IMR-90 (cell line): ENCODE measurements at regions not wholly inside any gene's neighbourhood (a gene's known extent, or its start where the extent isn't known, plus 50 kb on each side); places are given as distances from the start of the nearest gene placed in this dataset.

ENCODE experiments used
- ATAC-seq: fragments of 200-7000 bp; cut with Tn5 transposase; 2 replicates; pipeline ENCODE4 v1.9.1; 2020; ENCODE audit warnings: low read depth, mild to moderate bottlenecking, moderate library complexity
- BruUV-seq: library from RNA; stranded (reverse); fragments of 400-500 nt; replicated peaks from 2 replicates; lab custom pipeline; 2021; lab: Mats Ljungman, UMichigan
- CTCF ChIA-PET: fragments of 300-600 bp; formaldehyde crosslinking; extraction: SDS; loops from one replicate; lab custom pipeline; 2021; ENCODE audit warnings: antibody characterized with exemption; lab: Yijun Ruan, JAX
- POLR2A ChIA-PET: fragments of 300-600 bp; sonication (Branson Sonifier 250); formaldehyde crosslinking; loops from one replicate; lab custom pipeline; 2022; ENCODE audit warnings: antibody characterized with exemption; ENCODE audit not compliant: unreplicated experiment; lab: Charles Lee
- DNase-seq: peaks from one replicate; pipeline ENCODE4 v3.0.0; 2013
- H2AFZ ChIP-seq: replicated peaks from 2 replicates; pipeline ENCODE3; 2013; ENCODE audit warnings: low read length, mild to moderate bottlenecking; ENCODE audit not compliant: poor library complexity
- H2AK5ac ChIP-seq: 2 replicates; pipeline ENCODE4 v1.6.1; 2013; ENCODE audit warnings: low read depth, low read length, inconsistent platforms
- H2AK9ac ChIP-seq: replicated peaks from 2 replicates; pipeline ENCODE3; 2013; ENCODE audit warnings: mild to moderate bottlenecking, low read depth, low read length, moderate library complexity; ENCODE audit not compliant: poor library complexity
- H2BK120ac ChIP-seq: 2 replicates; pipeline ENCODE4 v1.6.1; 2013; ENCODE audit warnings: low read depth, low read length, inconsistent platforms
- H2BK15ac ChIP-seq: 3 replicates; pipeline ENCODE4 v1.6.1; 2013; ENCODE audit warnings: low read depth, low read length, inconsistent platforms
- H2BK20ac ChIP-seq: 2 replicates; pipeline ENCODE4 v1.6.1; 2013; ENCODE audit warnings: low read depth, mild to moderate bottlenecking, inconsistent platforms, low read length, moderate library complexity
- H2BK5ac ChIP-seq: 2 replicates; pipeline ENCODE4 v1.6.1; 2013; ENCODE audit warnings: mild to moderate bottlenecking, low read depth, low read length, inconsistent platforms; ENCODE audit not compliant: poor library complexity, severe bottlenecking
- H3K14ac ChIP-seq: replicated peaks from 2 replicates; pipeline ENCODE4 v1.6.1; 2013; ENCODE audit warnings: low read depth, low read length, inconsistent platforms
- H3K18ac ChIP-seq: 2 replicates; pipeline ENCODE4 v1.6.1; 2013; ENCODE audit warnings: low read depth, low read length, control low read depth
- H3K23ac ChIP-seq: 2 replicates; pipeline ENCODE4 v1.6.1; 2013; ENCODE audit warnings: low read depth, low read length, inconsistent platforms
- H3K27ac ChIP-seq: 2 replicates; pipeline ENCODE4 v1.5.1; 2013; ENCODE audit warnings: mild to moderate bottlenecking, control low read depth, low read length; ENCODE audit not compliant: insufficient read depth
- H3K27me3 ChIP-seq: 2 replicates; pipeline ENCODE4 v1.6.1; 2013; ENCODE audit warnings: low read length; ENCODE audit not compliant: control insufficient read depth, insufficient read depth
- H3K36me3 ChIP-seq: 2 replicates; pipeline ENCODE4 v1.6.1; 2013; ENCODE audit warnings: low read length, mixed read lengths; ENCODE audit not compliant: control insufficient read depth, insufficient read depth
- H3K4ac ChIP-seq: 2 replicates; pipeline ENCODE4 v1.6.1; 2013; ENCODE audit warnings: low read depth, low read length, inconsistent platforms
- H3K4me1 ChIP-seq: 2 replicates; pipeline ENCODE4 v1.6.1; 2013; ENCODE audit warnings: low read length, mixed read lengths; ENCODE audit not compliant: control insufficient read depth, insufficient read depth
- H3K4me2 ChIP-seq: 2 replicates; pipeline ENCODE4 v1.6.1; 2013; ENCODE audit warnings: low read depth, mild to moderate bottlenecking, control low read depth, low read length, moderate library complexity
- H3K4me3 ChIP-seq: 2 replicates; pipeline ENCODE4 v1.5.1; 2013; ENCODE audit warnings: low read depth, mild to moderate bottlenecking, control low read depth, low read length, moderate library complexity; ENCODE audit not compliant: insufficient read depth
- H3K56ac ChIP-seq: 2 replicates; pipeline ENCODE4 v1.6.1; 2013; ENCODE audit warnings: low read length, inconsistent platforms; ENCODE audit not compliant: insufficient read depth; ENCODE audit errors: extremely low read depth
- H3K79me1 ChIP-seq, 2 experiments: 2 replicates each; pipeline ENCODE4 v1.6.1; 2013; ENCODE audit warnings: low read length in 2 of 2, inconsistent platforms in 1 of 2, low read depth in 1 of 2
- H3K9ac ChIP-seq: 2 replicates; pipeline ENCODE4 v1.6.1; 2013; ENCODE audit warnings: low read depth, low read length, control low read depth
- H3K9me1 ChIP-seq: 2 replicates; pipeline ENCODE4 v1.6.1; 2013; ENCODE audit warnings: low read length, inconsistent platforms; ENCODE audit not compliant: insufficient read depth
- H3K9me3 ChIP-seq: 2 replicates; pipeline ENCODE4 v1.6.1; 2013; ENCODE audit warnings: low read length; ENCODE audit not compliant: control insufficient read depth, insufficient read depth
- H4K20me1 ChIP-seq: 2 replicates; pipeline ENCODE4 v1.6.1; 2013; ENCODE audit warnings: low read length, inconsistent platforms; ENCODE audit not compliant: insufficient read depth
- H4K5ac ChIP-seq: 2 replicates; pipeline ENCODE4 v1.6.1; 2013; ENCODE audit warnings: mild to moderate bottlenecking, low read depth, low read length, control low read depth
- H4K8ac ChIP-seq, 2 experiments: 2 replicates each; pipeline ENCODE4 v1.6.1; 2013; ENCODE audit warnings: low read depth in 2 of 2, low read length in 2 of 2, control low read depth in 1 of 2, inconsistent platforms in 1 of 2
- H4K91ac ChIP-seq: 2 replicates; pipeline ENCODE4 v1.6.1; 2013; ENCODE audit warnings: low read depth, low read length, inconsistent platforms; ENCODE audit not compliant: insufficient read depth
- CEBPB ChIP-seq: IDR thresholded peaks from 2 replicates; pipeline ENCODE4 v1.6.1; 2012; ENCODE audit warnings: low read depth, low read length, improper control_type of control experiment
- CHD1 ChIP-seq: IDR thresholded peaks from 2 replicates; pipeline ENCODE4 v1.6.1; 2012; ENCODE audit warnings: low read depth, low read length, improper control_type of control experiment
- MAFK ChIP-seq: IDR thresholded peaks from 2 replicates; pipeline ENCODE4 v1.6.1; 2012; ENCODE audit warnings: low read depth, low read length, improper control_type of control experiment
- MAZ ChIP-seq: IDR thresholded peaks from 2 replicates; pipeline ENCODE4 v1.6.1; 2012; ENCODE audit warnings: low read depth, mild to moderate bottlenecking, low read length, improper control_type of control experiment, moderate library complexity, borderline replicate concordance
- SMC3 ChIP-seq: fragments of 150-350 bp; IDR thresholded peaks from 2 replicates; pipeline ENCODE4 v1.6.1; 2016; ENCODE audit warnings: low read depth, mild to moderate bottlenecking, antibody characterized with exemption, low read length, moderate library complexity
- WGBS, 2 experiments: methylation state at CpG; one replicate each; pipeline versions ENCODE4 v1.1.5 to v1.1.7; 2013; ENCODE audit warnings: missing lambda C conversion rate in 2 of 2; ENCODE audit not compliant: insufficient read length in 1 of 2; ENCODE audit errors: extremely low coverage in 2 of 2; 5-methylcytosine and 5-hydroxymethylcytosine counted together
- dilution Hi-C: fragments of 300-500 bp; cut with HindIII; formaldehyde crosslinking; loops from one replicate; pipeline ENCODE4 v1.14.3; 2018; ENCODE audit warnings: low sequenced_read_pairs; ENCODE audit not compliant: unreplicated experiment
- in situ Hi-C: fragments of 300-500 bp; cut with MboI; formaldehyde crosslinking; loops from 3 replicates; pipeline ENCODE4 v1.14.3; 2019; ENCODE audit warnings: low sequenced_read_pairs, inconsistent platforms, mixed read lengths
- intact Hi-C: fragments of 100-400 bp; cut with micrococcal nuclease; formaldehyde crosslinking; loops from 2 replicates; pipeline ENCODE4 v1.10.0; 2022
- TF ChIP-seq, protein P1 (sequence below): conservative IDR thresholded peaks from 2 replicates; pipeline ENCODE4 v1.5.1; 2012; ENCODE audit warnings: mild to moderate bottlenecking, low read depth, low read length, improper control_type of control experiment

DNA sequence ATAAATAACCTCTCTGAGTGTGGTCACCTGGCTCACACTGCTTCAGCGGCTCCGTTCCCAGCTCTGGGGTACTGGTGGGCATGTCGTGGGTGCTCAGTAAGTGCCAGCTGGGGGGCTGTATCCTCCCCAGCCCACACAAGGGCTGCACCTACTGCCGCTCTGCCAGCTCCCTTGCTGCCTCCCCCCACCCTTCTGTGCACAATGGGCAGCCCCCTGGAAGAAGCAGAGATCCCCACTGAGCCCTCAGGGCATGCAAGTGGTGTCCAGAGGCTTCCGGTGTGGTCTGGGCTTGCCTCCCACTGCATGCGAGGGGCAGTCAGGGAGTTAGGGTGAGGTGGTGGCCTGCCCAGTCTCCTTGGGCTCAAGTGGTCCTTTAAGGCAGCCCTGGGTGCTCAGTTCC is 58.3 kb upstream of the TRPM1 start:
- no peak overlapping the region for H3K14ac ChIP-seq
- H3K23ac ChIP-seq = no peak overlapping the region
- H2AK5ac ChIP-seq = no peak overlapping the region
- no peak overlapping the region for H3K9ac ChIP-seq
- no peak overlapping the region for H4K91ac ChIP-seq
- intact Hi-C loops = no loop called here
- in situ Hi-C loops = no loop called here
- dilution Hi-C loops = no loop called here
- no peak overlapping the region for H4K5ac ChIP-seq
- WGBS, 2 experiments = 67% methylated on average over 1 of the region's 6 CpGs; no CpG with 5 or more reads in 1 of the 2 experiments
- H2BK20ac ChIP-seq = no peak overlapping the region
- no peak overlapping the region for H2AK9ac ChIP-seq
- H2AFZ ChIP-seq = no peak overlapping the region
- no peaks in the 10 kb centered on the region for H3K36me3 ChIP-seq
- no peak overlapping the region for H4K8ac ChIP-seq
- BruUV-seq = no TSS peak
- no peak overlapping the region for H3K56ac ChIP-seq
- no peak overlapping the region for H3K18ac ChIP-seq
- H3K27me3 ChIP-seq = peaks cover 29% of the 10 kb centered on the region
- POLR2A ChIA-PET = no interaction called here
- no peak for DNase-seq
- H2BK15ac ChIP-seq = no peak overlapping the region
- no peak overlapping the region for H3K4ac ChIP-seq
- no peaks in the 10 kb centered on the region for H3K4me1 ChIP-seq
- no peak for ATAC-seq
- H4K20me1 ChIP-seq = no peaks in the 10 kb centered on the region
- H3K9me3 ChIP-seq = no peaks in the 10 kb centered on the region
- no peaks in the 10 kb centered on the region for H3K9me1 ChIP-seq
- H2BK120ac ChIP-seq = no peak overlapping the region
- CTCF ChIA-PET = interaction anchor here (0.6 kb wide), 1 partner anchor 1911 kb away, joined by 3 read pairs; no protein-coding TSS in a partner anchor
- no peak for TF ChIP-seq MAZ
- TF ChIP-seq, protein P1, sequence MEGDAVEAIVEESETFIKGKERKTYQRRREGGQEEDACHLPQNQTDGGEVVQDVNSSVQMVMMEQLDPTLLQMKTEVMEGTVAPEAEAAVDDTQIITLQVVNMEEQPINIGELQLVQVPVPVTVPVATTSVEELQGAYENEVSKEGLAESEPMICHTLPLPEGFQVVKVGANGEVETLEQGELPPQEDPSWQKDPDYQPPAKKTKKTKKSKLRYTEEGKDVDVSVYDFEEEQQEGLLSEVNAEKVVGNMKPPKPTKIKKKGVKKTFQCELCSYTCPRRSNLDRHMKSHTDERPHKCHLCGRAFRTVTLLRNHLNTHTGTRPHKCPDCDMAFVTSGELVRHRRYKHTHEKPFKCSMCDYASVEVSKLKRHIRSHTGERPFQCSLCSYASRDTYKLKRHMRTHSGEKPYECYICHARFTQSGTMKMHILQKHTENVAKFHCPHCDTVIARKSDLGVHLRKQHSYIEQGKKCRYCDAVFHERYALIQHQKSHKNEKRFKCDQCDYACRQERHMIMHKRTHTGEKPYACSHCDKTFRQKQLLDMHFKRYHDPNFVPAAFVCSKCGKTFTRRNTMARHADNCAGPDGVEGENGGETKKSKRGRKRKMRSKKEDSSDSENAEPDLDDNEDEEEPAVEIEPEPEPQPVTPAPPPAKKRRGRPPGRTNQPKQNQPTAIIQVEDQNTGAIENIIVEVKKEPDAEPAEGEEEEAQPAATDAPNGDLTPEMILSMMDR = no peak
- TF ChIP-seq CHD1 = no peak
- no peak for TF ChIP-seq MAFK
- TF ChIP-seq CEBPB = no peak
- TF ChIP-seq SMC3 = no peak
- no peak overlapping the region for H2BK5ac ChIP-seq
- no peak overlapping the region for H3K27ac ChIP-seq
- no peak overlapping the region for H3K4me3 ChIP-seq
- no peaks in the 10 kb centered on the region for H3K79me1 ChIP-seq
- H3K4me2 ChIP-seq = no peak overlapping the region
